DMS153 treated with DMSO at 0.1 percent for 48 hours (cell line): ENCODE measurements at regions not wholly inside any gene's neighbourhood (a gene's known extent, or its start where the extent isn't known, plus 50 kb on each side); places are given as distances from the start of the nearest gene placed in this dataset.
"Not testable (repeated sequence)": the region's sequence is repeated elsewhere in the genome, so short reads cannot be mapped to it uniquely, and the experiment has no call there.

Source experiments
- DNase-seq: peaks from one replicate; lab custom pipeline; 2025; ENCODE audit not compliant: unreplicated experiment; lab: John Stamatoyannopoulos, UW

DNA sequence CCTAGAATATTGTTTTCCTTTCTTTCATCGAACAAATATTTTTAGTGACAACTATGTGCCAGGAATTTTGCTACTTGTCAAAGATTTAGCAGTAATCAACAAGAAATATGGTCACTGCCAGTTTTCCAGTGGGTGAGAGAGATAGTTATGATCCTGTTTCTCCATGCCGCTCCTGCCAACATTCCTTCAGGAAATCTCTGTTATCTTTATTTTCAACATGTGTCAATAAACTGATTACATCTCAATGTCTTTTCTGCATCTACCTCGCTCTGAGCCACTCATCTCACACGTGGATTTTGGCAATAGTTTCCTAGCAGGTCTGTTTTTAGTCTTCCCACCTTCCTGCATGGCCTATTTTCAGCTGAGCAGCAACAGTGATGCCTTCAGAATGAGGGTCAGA, 650.0 kb upstream of the STXBP6 start:
- no peak for DNase-seq

DNA sequence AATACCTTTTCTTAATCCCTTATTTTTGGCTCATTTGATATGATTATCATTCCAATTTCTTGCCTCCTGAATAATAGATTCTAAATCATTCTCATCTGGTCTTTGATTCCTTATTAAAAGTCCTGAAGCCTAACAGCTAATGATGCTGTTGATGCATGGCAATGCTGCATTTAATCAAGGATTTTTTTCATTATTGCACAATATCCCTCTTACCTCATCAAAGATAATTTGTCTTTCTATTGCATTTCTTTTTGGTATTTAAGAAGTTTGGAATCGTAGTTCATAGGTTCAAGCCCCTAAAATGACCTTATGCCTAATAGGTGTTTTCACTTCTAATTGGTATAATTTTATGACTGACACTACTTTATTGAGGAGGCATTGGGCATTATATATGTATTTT, 648.2 kb upstream of the STXBP6 start:
- DNase-seq = no peak

DNA sequence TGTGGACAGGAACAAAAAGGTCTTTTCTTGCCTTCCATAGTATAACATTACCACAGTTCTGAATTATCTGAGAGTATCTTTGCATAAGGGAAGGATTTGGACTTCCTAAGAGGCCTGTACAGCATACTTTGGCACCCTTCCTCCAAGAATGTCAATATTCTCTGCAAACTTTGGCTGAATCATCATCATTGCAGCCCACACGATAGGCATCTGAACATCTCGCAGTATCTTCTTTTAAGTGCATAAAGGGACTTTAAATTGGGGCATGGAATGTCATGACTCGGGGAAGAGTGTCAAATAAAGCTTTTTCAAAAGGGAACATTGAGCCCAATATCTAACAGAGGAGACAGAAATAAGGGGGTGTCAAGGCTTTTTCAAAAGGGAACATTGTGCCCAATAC, 646.2 kb upstream of the STXBP6 start:
- no peak for DNase-seq

DNA sequence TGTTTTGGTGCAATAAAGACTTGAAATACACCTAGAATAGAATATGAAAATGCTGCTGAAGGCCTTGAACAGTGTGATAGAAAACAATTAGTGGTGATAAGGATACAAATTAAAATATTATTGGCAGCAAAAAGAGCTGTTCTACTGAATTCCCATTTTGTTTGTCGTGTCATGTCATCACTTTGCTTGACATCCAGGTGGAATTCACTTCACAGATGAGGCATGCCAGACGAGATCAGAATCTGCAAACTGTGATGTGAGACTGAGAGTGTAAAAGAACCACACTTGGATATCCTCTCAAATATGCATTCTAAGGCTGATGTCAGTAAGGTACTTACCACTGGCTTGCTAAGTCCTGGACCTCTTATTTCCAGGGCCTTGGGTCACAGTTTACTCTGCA, 635.1 kb upstream of the STXBP6 start:
- DNase-seq = no peak

DNA sequence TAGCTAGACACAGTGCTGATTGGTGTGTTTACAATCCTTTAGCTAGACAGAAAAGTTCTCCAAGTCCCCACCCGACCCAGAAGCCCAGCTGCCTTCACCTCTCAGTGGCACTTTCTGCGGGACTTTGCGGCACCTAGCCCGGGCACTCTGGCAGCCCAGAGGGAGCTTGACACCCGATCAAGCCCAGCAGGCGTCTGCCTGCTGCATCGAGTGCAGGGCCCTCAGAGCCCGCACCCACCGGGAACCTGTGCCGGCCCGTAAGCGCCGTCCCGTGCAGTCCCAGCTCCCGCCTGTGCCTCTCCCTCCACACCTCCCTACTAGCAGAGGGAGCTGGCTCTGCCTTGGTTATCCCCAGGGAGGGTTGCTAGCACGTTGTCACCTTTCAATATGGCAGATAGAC, 631.0 kb upstream of the STXBP6 start:
- no peak for DNase-seq

DNA sequence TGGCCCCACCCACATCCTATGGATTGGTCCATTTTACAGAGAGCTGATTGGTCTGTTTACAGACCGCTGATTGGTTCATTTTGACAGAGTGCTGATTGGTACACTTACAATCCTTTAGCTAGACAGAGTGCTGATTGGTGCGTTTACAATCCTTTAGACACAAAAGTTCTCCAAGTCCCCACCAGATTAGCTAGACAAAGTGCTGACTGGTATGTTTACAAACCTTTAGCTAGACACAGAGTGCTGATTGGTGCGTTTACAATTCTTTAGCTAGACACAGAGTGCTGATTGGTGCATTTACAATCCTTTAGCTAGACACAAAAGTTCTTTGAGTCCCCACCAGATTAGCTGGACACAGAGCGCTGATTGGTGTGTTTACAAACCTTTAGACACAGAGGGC, 630.6 kb upstream of the STXBP6 start:
- DNase-seq = not testable (repeated sequence)

DNA sequence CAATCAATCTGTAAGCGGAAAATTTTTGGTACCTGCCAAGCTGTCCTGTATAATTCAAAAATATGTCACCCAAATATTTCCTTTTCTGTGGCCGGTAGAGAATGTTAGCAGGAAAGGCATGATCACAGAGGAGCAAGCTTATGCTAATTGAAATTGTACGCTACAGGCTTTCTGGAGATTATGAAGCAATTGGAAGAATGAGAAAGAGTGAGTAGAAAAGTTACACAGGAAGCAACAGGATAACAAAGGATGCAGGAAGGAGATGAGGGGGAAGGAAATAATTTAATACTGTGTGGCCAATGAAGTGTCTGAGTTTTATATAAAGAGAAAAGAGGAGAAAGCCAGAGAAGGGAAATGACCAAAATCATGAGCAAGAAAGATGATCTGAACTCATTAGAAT, 627.2 kb upstream of the STXBP6 start:
- DNase-seq = no peak

DNA sequence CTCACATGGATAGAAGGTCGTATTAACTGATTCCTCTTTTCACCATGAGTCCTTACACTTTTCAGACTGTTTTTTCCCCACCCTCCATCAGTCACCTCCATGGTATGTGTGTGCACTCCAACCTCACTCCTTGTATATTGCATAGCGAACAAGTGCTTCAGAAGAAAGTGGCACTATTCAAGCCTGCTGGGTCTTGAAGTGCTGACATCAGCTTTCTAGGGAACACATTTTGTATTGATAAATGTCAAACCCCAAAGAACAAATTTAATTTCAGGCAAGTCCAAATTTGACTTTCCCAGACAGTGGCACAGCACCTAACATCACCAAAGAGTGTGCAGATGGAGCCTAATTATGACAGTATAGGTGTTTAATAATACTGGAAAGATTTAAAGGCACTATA, 617.4 kb upstream of the STXBP6 start:
- DNase-seq = no peak

DNA sequence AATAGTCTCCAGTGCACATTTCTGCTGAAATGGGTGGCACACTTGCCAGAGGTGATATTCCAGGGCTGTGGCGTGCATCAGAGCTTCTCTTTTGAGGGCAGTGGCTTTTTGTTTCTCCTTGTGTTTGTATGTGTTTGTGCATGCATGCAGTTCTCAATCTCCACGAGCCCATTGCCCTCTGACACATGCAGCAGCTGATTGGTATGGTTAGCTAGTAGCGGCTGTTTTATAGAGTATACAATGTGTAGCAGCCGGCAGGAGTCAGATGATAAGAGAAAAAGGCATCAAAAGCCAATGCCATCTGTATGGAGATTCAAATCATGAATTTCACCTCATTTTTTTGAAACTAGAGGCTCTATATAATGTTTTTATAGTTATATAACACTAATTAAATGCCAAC, 616.9 kb upstream of the STXBP6 start:
- no peak for DNase-seq

DNA sequence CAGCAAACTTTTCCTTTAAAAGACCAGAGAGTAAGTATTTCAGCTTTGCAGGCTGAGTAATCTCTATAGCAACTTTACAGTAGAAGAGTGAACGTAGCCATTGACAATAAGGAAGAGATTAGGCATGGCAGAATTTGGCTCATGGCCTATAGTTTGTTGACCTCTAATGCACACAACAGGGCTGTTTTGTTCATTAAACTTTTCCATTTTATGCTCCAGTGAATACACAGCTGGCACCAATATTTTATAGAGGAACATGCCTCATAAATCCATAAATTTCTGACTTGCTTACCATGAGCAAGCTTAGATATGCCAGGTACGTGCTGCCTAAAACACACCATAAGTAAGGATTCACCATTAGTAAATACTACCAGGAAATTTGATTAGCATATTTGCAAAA, 609.0 kb upstream of the STXBP6 start:
- DNase-seq = no peak

DNA sequence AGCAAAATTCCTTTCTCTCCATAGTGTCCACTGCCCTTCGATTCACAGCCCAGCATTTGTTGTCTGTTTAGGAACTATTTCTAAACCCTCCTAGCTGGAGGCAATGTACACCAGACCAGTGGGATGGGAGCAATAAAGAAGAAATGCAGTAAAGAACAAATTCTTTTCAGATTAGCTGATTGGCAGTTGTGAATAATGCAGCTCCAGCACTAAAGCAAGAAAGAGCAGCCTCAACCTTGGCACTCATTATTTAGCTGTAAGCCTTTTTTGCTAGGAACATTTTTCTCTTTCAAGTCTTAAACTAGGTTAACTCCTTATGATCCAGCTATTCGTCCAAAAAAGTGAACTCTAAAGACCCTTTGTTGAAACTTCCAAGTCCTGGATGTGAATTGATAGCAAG, 580.5 kb upstream of the STXBP6 start:
- DNase-seq = no peak

DNA sequence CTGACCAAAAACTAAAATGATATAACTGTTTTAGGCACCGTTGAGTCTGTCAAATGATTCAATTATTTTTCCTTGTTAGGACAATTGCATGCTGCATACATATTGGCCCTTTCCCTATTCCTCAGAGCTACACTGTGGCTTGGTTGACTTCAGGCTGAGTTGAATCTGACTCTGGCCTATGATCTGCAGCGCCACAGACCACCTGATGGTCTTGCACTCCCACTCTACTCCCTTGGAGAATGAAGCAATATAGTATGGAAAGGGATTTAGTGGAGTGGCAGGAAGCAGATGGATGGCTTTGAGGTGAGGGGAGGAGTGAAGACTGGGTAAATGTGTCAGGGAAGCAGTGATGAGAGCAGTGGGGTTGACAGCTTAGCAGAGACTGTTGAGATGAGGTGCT, 579.0 kb upstream of the STXBP6 start:
- no peak for DNase-seq

DNA sequence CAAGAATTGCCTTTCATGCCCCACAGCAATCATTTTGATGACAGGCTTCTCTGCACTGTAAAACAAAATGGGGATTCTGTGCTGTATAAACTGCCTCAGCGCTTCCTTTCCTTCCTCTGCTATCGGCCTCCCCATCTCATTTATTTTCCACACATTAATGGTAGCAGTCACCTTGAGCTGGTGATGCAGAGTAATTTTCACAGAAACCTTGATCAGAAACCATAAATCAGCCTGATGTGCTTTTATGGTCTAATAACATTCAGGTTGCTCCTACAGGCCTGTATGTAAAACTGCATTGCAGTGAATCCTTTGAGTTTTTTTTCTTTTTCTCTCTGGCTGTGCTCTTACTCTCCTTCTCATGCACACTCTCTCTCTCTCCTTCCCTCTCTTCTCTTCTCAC, 578.4 kb upstream of the STXBP6 start:
- DNase-seq = no peak

DNA sequence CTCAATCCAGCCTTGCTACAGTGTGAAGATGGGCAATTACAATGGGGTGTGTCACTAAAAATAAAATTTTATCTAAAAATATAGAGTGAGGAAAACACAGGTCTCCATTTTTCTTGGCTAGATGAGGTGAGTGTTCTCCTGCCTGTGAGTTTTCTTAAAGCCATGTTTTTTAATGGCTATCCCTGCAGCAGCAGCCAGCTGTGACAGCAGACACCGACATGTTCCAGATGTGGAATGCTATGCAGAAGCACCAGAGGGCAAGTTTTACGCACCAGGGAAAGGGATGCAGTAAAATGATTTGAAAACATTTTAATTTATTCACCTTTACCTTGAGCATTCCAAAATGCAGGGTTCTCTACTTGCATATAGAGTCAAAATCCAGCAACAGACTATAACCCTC, 577.0 kb upstream of the STXBP6 start:
- DNase-seq = no peak

DNA sequence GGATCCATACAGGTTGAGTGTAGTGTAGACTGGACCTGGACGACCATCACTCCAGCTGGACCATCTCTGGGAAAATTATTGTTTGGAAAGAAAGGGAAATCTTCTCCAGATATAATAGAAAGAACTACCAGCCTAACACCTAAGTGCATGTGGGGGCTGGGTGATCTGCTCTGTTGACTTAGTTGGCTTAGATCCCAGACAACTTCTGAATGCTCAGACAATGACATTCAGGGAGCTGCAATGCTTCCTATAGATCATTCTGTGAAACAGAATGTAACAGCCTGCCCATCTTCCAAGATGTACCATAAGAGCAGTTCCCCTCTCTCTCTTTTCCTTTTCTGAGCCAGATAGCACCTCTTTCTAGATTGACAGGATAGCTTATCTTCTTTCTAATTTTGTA, 572.8 kb upstream of the STXBP6 start:
- DNase-seq = peak; percentile 79

DNA sequence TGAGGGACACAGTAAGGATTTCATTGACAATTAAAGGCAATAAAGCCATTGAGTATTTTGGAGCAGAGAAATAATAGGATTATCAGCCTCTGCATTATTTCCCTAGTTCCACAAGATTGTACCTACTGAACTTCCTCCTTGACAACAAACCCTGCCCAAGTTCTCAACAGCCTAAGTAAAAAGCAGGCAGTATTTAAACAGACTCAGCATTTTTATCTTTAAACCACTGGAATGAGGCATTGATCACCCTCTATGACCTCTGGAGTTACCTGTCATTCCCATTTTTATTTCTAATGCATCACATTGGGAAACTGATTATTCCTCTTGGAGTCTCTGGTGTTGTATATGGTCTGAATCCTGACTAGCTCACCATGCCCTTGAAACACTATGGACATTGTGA, 570.6 kb upstream of the STXBP6 start:
- DNase-seq = no peak

DNA sequence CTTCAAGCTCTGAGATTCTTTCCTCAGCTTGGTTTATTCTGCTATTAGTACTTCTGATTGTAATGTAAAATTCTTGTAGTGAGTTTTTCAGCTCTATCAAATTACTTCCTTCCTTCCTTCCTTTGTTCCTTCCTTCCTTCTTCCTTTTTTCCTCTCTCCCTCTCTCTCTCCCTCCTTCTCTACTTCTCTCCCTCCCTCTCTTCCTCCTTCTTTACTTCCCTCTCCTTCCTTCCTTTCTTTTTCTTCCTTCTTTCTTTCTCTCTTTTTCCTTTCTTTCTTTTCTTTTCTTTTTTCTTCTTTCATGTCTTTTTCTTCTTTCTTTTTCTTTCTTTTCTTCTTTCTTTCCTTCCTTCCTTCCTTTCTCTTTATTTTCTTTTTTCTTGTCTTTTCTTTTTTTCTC, 565.2 kb upstream of the STXBP6 start:
- no peak for DNase-seq

DNA sequence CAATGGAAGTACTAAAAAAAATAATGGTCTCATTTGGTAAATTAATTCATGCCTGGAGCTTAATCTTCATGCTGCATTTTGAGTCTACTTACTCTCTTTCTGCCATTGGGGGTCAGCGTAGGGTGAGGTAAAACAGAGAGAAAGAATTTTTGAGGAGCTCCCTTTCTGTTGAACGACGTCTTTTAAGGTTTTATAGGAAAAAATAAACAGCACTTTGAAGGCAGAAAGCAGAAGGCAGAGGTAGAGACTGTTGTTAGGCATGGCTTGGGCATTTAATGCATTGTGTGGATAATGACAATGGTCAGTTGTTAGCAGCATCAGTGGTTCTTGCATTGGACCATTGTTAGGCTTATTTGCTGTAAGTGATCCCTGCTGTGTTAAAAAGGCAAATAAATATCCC, 557.2 kb upstream of the STXBP6 start:
- DNase-seq = no peak

DNA sequence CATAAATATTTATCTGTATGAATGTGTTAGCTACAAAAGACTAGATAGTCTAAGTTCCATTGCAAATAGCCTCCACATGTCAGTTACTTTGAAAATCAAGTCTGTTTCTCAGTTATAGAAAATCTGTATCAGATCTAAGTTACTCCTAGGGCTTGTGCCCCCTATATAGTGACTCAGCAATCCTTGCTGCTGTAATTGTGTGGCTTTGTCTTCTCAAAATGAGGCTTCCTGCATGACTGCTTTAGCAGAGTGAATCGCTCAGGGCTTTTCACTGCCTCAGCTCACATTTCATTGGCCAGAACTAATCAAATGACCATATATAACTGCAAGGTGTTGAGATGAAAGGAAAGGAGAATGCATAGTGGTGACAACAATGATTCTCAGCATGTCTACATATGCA, 552.2 kb upstream of the STXBP6 start:
- no peak for DNase-seq

DNA sequence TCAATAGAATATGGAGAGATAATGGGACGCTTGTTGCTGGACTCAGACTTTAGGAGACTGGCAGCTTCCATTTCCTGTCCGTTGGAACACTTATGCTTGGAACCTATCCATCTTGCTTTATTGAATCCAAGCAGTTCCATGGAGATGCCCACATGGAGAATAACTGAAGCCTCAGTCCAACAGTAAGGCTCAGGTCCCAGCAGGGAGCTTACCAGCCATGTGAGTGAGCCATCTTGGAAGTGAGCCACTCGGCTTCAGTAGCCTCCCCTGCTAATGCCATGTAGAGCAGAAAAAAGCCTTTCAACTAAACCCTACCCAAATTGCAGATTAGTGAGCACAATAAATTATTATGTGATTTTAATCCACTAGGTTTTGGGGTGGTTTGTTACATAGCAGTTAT, 538.8 kb upstream of the STXBP6 start:
- no peak for DNase-seq

DNA sequence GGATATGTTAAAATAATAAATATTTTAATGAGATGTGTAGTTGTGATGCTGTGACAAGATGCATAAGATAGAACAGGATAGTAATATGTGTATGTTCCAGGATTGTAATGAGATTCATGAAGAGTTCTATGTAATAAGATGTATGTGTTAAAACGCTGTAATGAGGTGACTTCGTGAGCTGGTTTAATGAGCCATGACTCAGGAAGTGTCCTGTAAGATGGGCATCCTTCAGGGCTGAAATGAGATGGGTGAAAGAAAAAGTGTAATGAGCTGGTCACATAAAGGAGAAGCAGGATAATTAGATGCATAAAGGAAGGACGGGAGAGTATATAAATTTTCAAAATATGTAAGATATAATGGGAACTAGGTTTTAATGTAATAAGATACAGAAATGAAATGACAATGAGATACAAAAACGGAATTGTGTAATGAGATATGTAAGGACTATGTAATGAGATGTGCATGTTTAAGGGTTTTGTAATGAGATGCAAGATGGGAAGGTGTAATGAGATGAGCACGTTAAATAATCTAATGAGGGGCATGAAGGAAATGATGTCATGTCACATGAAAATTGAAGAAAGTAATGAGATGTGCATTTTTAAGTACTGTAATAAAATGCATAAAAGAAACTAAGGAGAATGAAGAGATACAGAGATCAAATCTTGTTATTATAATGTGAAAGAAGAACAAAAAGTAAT, 524.8 kb upstream of the STXBP6 start:
- DNase-seq = no peak

DNA sequence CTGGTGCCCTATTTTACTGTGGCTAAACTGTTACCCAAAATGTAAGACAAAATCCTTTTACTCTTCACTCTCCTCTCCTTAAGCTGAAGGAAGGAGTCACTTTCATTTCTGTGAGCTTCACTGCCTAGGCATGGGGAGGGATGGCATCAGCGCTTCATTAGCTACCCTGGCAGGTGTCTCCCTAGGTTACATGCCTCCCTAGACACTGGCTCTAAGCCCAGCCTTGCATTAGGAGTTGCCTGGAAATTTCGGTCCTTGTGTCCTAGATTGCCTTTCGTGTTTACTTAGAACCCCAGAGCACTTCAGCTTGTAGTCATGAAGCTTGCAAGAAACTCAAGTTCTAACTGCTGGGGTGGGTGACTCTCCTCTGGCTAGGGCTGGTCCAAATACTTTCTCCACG, 520.5 kb upstream of the STXBP6 start:
- no peak for DNase-seq

DNA sequence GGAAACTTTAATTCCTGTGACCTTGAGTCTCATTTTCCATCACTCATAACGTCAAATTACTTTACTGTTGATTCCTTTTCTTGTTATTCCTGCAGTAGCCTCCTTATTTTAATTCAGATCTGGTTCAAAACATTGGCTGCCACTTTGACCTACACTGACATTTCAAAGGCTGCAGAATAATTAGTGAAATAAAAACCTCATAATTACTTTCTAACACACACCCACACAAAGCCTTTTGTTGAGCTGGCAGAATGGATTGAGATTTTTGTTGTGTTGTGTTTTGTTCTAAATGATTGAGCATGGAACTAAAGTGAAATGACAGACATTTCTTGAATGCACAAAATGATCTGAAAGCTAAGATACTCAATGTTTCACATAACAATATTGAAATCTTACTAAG, 507.5 kb upstream of the STXBP6 start:
- DNase-seq = no peak

DNA sequence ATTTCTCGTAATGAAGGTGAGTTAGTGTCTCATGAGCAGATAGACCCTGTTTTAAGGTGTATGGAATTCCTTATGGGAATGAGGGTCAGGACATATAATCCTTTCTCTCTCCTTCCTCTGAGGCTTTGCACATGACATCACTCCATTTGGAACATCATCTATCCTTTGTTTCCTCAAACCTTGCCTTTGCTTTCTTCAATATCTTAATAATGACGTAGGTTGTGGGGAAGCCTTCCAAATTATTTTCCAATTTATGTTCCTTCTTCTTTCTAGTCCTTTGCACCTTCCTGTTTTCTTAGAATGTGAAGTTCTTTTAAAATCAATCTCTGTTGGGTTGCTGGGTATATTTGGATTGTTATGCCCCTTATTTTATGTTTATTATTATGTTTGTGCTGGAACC, 502.9 kb upstream of the STXBP6 start:
- no peak for DNase-seq
